ENCODE measurements at regions not wholly inside any gene's neighbourhood (a gene's known extent, or its start where the extent isn't known, plus 50 kb on each side); places are given as distances from the start of the nearest gene placed in this dataset.

GRCh38 chr22:47976219-47976618 lies 1213.8 kb downstream of the TBC1D22A start:
- H3K36me3 Mint-ChIP-seq (ENCODE audit: low read depth) = no peaks in the 10 kb centered on the region
- no peak overlapping the region for H3K27ac Mint-ChIP-seq
- H3K9me3 Mint-ChIP-seq = peaks cover 39% of the 10 kb centered on the region
- H3K4me3 Mint-ChIP-seq = no peak overlapping the region
- H3K27me3 Mint-ChIP-seq (ENCODE audit: low read depth) = peaks cover 11% of the 10 kb centered on the region
- H3K4me1 Mint-ChIP-seq = no peaks in the 10 kb centered on the region
- TF ChIP-seq, protein P1, sequence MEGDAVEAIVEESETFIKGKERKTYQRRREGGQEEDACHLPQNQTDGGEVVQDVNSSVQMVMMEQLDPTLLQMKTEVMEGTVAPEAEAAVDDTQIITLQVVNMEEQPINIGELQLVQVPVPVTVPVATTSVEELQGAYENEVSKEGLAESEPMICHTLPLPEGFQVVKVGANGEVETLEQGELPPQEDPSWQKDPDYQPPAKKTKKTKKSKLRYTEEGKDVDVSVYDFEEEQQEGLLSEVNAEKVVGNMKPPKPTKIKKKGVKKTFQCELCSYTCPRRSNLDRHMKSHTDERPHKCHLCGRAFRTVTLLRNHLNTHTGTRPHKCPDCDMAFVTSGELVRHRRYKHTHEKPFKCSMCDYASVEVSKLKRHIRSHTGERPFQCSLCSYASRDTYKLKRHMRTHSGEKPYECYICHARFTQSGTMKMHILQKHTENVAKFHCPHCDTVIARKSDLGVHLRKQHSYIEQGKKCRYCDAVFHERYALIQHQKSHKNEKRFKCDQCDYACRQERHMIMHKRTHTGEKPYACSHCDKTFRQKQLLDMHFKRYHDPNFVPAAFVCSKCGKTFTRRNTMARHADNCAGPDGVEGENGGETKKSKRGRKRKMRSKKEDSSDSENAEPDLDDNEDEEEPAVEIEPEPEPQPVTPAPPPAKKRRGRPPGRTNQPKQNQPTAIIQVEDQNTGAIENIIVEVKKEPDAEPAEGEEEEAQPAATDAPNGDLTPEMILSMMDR (IDR thresholded peaks at IDR 0.05; ENCODE audit: unreplicated experiment in 3 of 3) = no peak

DNA sequence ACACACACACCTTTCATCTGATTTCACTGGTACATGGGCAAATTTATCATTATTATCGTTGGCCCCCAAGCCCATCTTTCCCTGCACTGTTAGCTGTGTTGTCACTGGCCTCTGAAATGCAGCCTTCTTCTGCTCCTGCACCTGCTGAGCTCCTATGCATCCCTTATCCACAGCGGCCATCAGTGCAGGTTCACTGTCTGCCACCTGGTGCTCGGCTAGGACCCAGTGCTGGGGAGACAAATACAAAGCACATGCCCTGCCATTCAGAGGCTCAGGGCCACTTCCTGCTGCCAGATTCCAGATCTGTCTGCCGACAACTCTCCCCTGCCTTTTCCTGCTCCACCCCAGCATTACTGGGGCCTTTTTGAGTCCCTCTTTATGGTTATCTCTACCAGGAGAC lies 1205.4 kb downstream of the TBC1D22A start:
- peaks cover 8% of the 10 kb centered on the region for H3K9me3 Mint-ChIP-seq
- no peaks in the 10 kb centered on the region for H3K4me1 Mint-ChIP-seq
- no peak overlapping the region for H3K27ac Mint-ChIP-seq
- peaks cover 19% of the 10 kb centered on the region for H3K27me3 Mint-ChIP-seq (ENCODE audit: low read depth)
- no peak overlapping the region for H3K4me3 Mint-ChIP-seq
- TF ChIP-seq, protein P1 (IDR thresholded peaks at IDR 0.05; ENCODE audit: unreplicated experiment in 3 of 3) = no peak
- no peaks in the 10 kb centered on the region for H3K36me3 Mint-ChIP-seq (ENCODE audit: low read depth)

- no peak overlapping the region for H3K27ac Mint-ChIP-seq
- H3K4me1 Mint-ChIP-seq = no peaks in the 10 kb centered on the region
- H3K9me3 Mint-ChIP-seq = peaks cover 4% of the 10 kb centered on the region
- H3K27me3 Mint-ChIP-seq (ENCODE audit: low read depth) = peaks cover 12% of the 10 kb centered on the region
- TF ChIP-seq, protein P1 (IDR thresholded peaks at IDR 0.05; ENCODE audit: unreplicated experiment in 3 of 3) = no peak
- no peaks in the 10 kb centered on the region for H3K36me3 Mint-ChIP-seq (ENCODE audit: low read depth)
- H3K4me3 Mint-ChIP-seq = no peak overlapping the region
These were observed 1203.9 kb downstream of the TBC1D22A start for GRCh38 chr22:47966316-47966715.

- peaks cover 12% of the 10 kb centered on the region for H3K27me3 Mint-ChIP-seq (ENCODE audit: low read depth)
- no peak overlapping the region for H3K27ac Mint-ChIP-seq
- peaks cover 4% of the 10 kb centered on the region for H3K9me3 Mint-ChIP-seq
- TF ChIP-seq, protein P1 (IDR thresholded peaks at IDR 0.05; ENCODE audit: unreplicated experiment in 3 of 3) = no peak
- no peaks in the 10 kb centered on the region for H3K36me3 Mint-ChIP-seq (ENCODE audit: low read depth)
- H3K4me3 Mint-ChIP-seq = no peak overlapping the region
- H3K4me1 Mint-ChIP-seq = no peaks in the 10 kb centered on the region
These were observed 1203.4 kb downstream of the TBC1D22A start for GRCh38 chr22:47965896-47966295.

DNA sequence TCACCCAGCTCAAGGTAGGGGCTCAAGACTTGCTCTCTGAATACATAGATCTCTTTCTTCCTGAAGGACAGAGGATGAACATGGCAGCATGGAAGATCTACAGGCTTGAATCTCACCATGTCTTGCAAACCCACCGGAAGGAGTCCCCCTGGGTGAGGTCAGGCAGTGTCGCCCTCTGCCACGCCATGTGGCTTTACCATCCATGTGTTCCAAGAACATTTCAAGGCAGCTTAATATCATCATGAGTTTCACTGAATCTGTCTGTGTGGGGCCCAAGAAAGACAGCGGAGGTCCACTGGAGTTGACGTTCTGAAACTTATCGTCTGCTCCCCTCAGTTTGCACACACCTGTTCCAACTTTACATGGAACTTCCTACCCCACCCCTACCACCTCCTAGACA lies 1202.6 kb downstream of the TBC1D22A start:
- Mint-ChIP-seq H3K9me3 (peaks cover 5% of the 10 kb centered on the region), H3K4me1 (no peaks in the 10 kb centered on the region), H3K36me3 (ENCODE audit: low read depth) (no peaks in the 10 kb centered on the region), H3K27me3 (ENCODE audit: low read depth) (peaks cover 12% of the 10 kb centered on the region), H3K4me3 (no peak overlapping the region), H3K27ac (no peak overlapping the region)
- TF ChIP-seq, protein P1 (IDR thresholded peaks at IDR 0.05; ENCODE audit: unreplicated experiment in 3 of 3) = no peak

DNA sequence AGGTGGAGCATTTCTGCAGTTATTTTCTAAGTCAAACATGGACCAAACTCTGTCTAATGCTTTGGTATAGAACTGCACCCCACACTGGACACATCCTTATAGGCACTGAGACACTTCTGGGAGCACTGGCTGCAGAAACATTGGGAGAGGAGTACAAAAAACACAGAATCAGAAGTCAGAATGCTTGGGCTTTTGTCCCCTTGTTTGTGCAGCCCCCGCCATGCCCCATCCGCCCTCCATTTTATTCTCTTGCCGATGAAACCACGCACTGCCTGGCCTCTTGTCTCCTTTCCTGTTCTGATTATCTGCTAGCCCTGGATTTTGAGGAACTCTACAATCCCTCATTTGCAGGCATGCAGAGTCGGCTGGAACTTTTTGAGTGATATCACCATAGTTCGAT lies 1201.2 kb downstream of the TBC1D22A start:
- H3K9me3 Mint-ChIP-seq = peaks cover 11% of the 10 kb centered on the region
- no peak overlapping the region for H3K4me3 Mint-ChIP-seq
- TF ChIP-seq, protein P1 (IDR thresholded peaks at IDR 0.05; ENCODE audit: unreplicated experiment in 3 of 3) = no peak
- H3K27me3 Mint-ChIP-seq (ENCODE audit: low read depth) = peaks cover 12% of the 10 kb centered on the region
- H3K36me3 Mint-ChIP-seq (ENCODE audit: low read depth) = no peaks in the 10 kb centered on the region
- H3K27ac Mint-ChIP-seq = no peak overlapping the region
- H3K4me1 Mint-ChIP-seq = no peaks in the 10 kb centered on the region

Measured in nephron (organoid).